Stimulated activated CD4-positive, alpha-beta T cell treated with anti-CD3 and anti-CD28 coated beads, Interleukin-2, amount 100 ng/mL, for 48 hours (primary cell): ENCODE measurements at regions not wholly inside any gene's neighbourhood (a gene's known extent, or its start where the extent isn't known, plus 50 kb on each side); places are given as distances from the start of the nearest gene placed in this dataset.
"Not testable (repeated sequence)": the region's sequence is repeated elsewhere in the genome, so short reads cannot be mapped to it uniquely, and the experiment has no call there.

Experiments
- DNase-seq, 2 donors: peaks; one replicate each; pipeline ENCODE4 v3.0.0-alpha.2; 2020

- DNase-seq: no peak
Observed at GRCh38 chr2:176885001-176885643, 327.5 kb upstream of the HNRNPA3 start.

GRCh38 chr2:176885661-176886060, 326.9 kb upstream of the HNRNPA3 start:
- no peak for DNase-seq

- no peak for DNase-seq
Observed at GRCh38 chr2:176891105-176891504, 321.5 kb upstream of the HNRNPA3 start.

GRCh38 chr2:176891857-176892256, 320.7 kb upstream of the HNRNPA3 start:
- DNase-seq: no peak

- no peak for DNase-seq
Observed at GRCh38 chr2:176892676-176893226, 319.8 kb upstream of the HNRNPA3 start.

- no peak for DNase-seq
Observed at GRCh38 chr2:176895158-176895557, 317.4 kb upstream of the HNRNPA3 start.

GRCh38 chr2:176902454-176902853, 310.1 kb upstream of the HNRNPA3 start:
- DNase-seq: no peak

GRCh38 chr2:176904053-176904452, 308.5 kb upstream of the HNRNPA3 start:
- DNase-seq: not testable (repeated sequence)

- DNase-seq: no peak
Observed at GRCh38 chr2:176907341-176907740, 305.3 kb upstream of the HNRNPA3 start.

- no peak for DNase-seq
Observed at GRCh38 chr2:176910828-176911227, 301.8 kb upstream of the HNRNPA3 start.

- DNase-seq: no peak
Observed at GRCh38 chr2:176913955-176914354, 298.6 kb upstream of the HNRNPA3 start.

- DNase-seq: no peak
Observed at GRCh38 chr2:176914371-176914770, 298.2 kb upstream of the HNRNPA3 start.

GRCh38 chr2:176922545-176922944, 290.0 kb upstream of the HNRNPA3 start:
- not testable (repeated sequence) for DNase-seq

- DNase-seq: no peak
Observed at GRCh38 chr2:176923205-176923604, 289.4 kb upstream of the HNRNPA3 start.

- no peak for DNase-seq
Observed at GRCh38 chr2:176924909-176925534, 287.6 kb upstream of the HNRNPA3 start.

GRCh38 chr2:176926453-176926852, 286.1 kb upstream of the HNRNPA3 start:
- no peak for DNase-seq

GRCh38 chr2:176929387-176929786, 283.2 kb upstream of the HNRNPA3 start:
- not testable (repeated sequence) for DNase-seq

- DNase-seq: peak in 1 of 2 donors; percentile 4
Observed at GRCh38 chr2:176931588-176932563, 280.7 kb upstream of the HNRNPA3 start.

GRCh38 chr2:176934131-176934530, 278.5 kb upstream of the HNRNPA3 start:
- no peak for DNase-seq

GRCh38 chr2:176934869-176935415, 277.7 kb upstream of the HNRNPA3 start:
- DNase-seq: no peak

GRCh38 chr2:176935543-176936102, 277.0 kb upstream of the HNRNPA3 start:
- DNase-seq: no peak

- no peak for DNase-seq
Observed at GRCh38 chr2:176936410-176936809, 276.2 kb upstream of the HNRNPA3 start.

- no peak for DNase-seq
Observed at GRCh38 chr2:176944998-176945397, 267.6 kb upstream of the HNRNPA3 start.
